HepG2 (cell line): ENCODE measurements at regions not wholly inside any gene's neighbourhood (a gene's known extent, or its start where the extent isn't known, plus 50 kb on each side); places are given as distances from the start of the nearest gene placed in this dataset.

Source experiments
- ATAC-seq: fragments of 200-7000 bp; cut with Tn5 transposase; 3 replicates; pipeline ENCODE4 v1.9.1; 2020; ENCODE audit warnings: mild to moderate bottlenecking, moderate library complexity
- BruUV-seq: library from RNA; stranded (reverse); fragments of 400-500 nt; replicated peaks from 2 replicates; lab custom pipeline; 2021; lab: Mats Ljungman, UMichigan
- CTCF ChIA-PET: fragments of 300-600 bp; formaldehyde crosslinking; extraction: SDS; loops from one replicate; lab custom pipeline; 2021; ENCODE audit warnings: low total read pairs, inconsistent platforms, low intra/inter-chr PET ratio; lab: Yijun Ruan, JAX
- POLR2A ChIA-PET: fragments of 350-600 bp; sonication (Branson Sonifier 250); formaldehyde crosslinking; loops from one replicate; lab custom pipeline; 2020; ENCODE audit warnings: antibody characterized with exemption, inconsistent platforms; lab: Yijun Ruan, JAX
- DNase-seq: peaks from one replicate; pipeline ENCODE4 v3.0.0-alpha.2; 2015; ENCODE audit warnings: low spot score
- FAIRE-seq: peaks from 3 replicates; lab custom pipeline; 2011; peaks lifted over from hg19 to GRCh38; lab: Jason Lieb, UNC
- H2AFZ ChIP-seq: one replicate; pipeline ENCODE4 v1.6.1; 2011; ENCODE audit warnings: low read length, inconsistent platforms
- H3K27ac ChIP-seq: fragments of 300-600 bp; 3 replicates; pipeline ENCODE4 v1.8.0; 2011; ENCODE audit warnings: mixed run types, mild to moderate bottlenecking, mixed read lengths, low read length, inconsistent platforms; ENCODE audit not compliant: insufficient read depth; ENCODE audit errors: extremely low read length
- H3K27me3 ChIP-seq, 2 experiments: fragments of 200-600 bp in 1 of 2; 2 replicates in 1 of 2; 3 replicates in 1 of 2; pipeline versions ENCODE4 v1.6.0 to v1.8.0; 2011; ENCODE audit warnings: low read length in 2 of 2, mild to moderate bottlenecking in 2 of 2, moderate library complexity in 2 of 2, inconsistent platforms in 1 of 2; ENCODE audit not compliant: insufficient read depth in 2 of 2, control insufficient read depth in 1 of 2
- H3K36me3 ChIP-seq, 2 experiments: fragments of 200-600 bp in 1 of 2; replicated peaks in 1 of 2; 2 replicates in 1 of 2; 3 replicates in 1 of 2; pipeline versions ENCODE4 v1.5.1 to v1.8.0; 2011; ENCODE audit warnings: low read length in 2 of 2, inconsistent platforms in 1 of 2; ENCODE audit not compliant: insufficient read depth in 2 of 2, control insufficient read depth in 1 of 2
- H3K4me1 ChIP-seq: 2 replicates; pipeline ENCODE4 v1.5.1; 2012; ENCODE audit warnings: low read length, inconsistent platforms; ENCODE audit not compliant: insufficient read depth
- H3K4me2 ChIP-seq: 2 replicates; pipeline ENCODE4 v1.6.0; 2011; ENCODE audit warnings: low read depth, low read length, inconsistent platforms
- H3K4me3 ChIP-seq, 3 experiments: fragments of 200-600 bp in 1 of 3; sonication (generic), shearing (Covaris generic) in 1 of 3; replicated peaks in 1 of 3; 2 replicates each; pipeline ENCODE4 v1.5.1; 2011 to 2016; ENCODE audit warnings: low read length in 3 of 3, inconsistent platforms in 2 of 3, low read depth in 2 of 3, mild to moderate bottlenecking in 2 of 3, control low read depth in 1 of 3, mixed read lengths in 1 of 3; ENCODE audit not compliant: insufficient read depth in 1 of 3
- H3K79me2 ChIP-seq: one replicate; pipeline ENCODE4 v1.6.1; 2011; ENCODE audit warnings: low read length, inconsistent platforms; ENCODE audit not compliant: insufficient read depth
- H3K9ac ChIP-seq: 2 replicates; pipeline ENCODE4 v1.6.0; 2011; ENCODE audit warnings: mild to moderate bottlenecking, low read depth, low read length, inconsistent platforms; ENCODE audit not compliant: insufficient read depth
- H3K9me3 ChIP-seq: 2 replicates; pipeline ENCODE4 v1.5.1; 2012; ENCODE audit warnings: mild to moderate bottlenecking, low read length
- H4K20me1 ChIP-seq: 2 replicates; pipeline ENCODE4 v1.6.0; 2011; ENCODE audit warnings: inconsistent platforms, mild to moderate bottlenecking, low read length, moderate library complexity; ENCODE audit not compliant: insufficient read depth
- CBX1 ChIP-seq: IDR thresholded peaks from one replicate; pipeline ENCODE4 v1.6.1; 2016; ENCODE audit warnings: antibody characterized with exemption, low read depth
- HINFP ChIP-seq: sonication (generic); formaldehyde crosslinking; IDR thresholded peaks from 2 replicates; pipeline ENCODE4 v1.4.0; 2020; ENCODE audit warnings: low read depth, mild to moderate bottlenecking, missing genetic modification reagents
- HOXA5 ChIP-seq: sonication (generic); formaldehyde crosslinking; IDR thresholded peaks from 2 replicates; pipeline ENCODE4 v1.4.0; 2020; ENCODE audit warnings: missing genetic modification reagents
- KLF9 ChIP-seq: IDR thresholded peaks from 2 replicates; pipeline ENCODE4 v1.6.1; 2016; ENCODE audit warnings: low read depth
- TFE3 ChIP-seq: IDR thresholded peaks from 2 replicates; pipeline ENCODE4 v1.6.1; 2016
- ZFP82 ChIP-seq: sonication (generic); formaldehyde crosslinking; IDR thresholded peaks from 2 replicates; pipeline ENCODE4 v1.5.1; 2020; ENCODE audit warnings: mild to moderate bottlenecking, missing genetic modification reagents, borderline replicate concordance
- ZNF562 ChIP-seq: sonication (generic); formaldehyde crosslinking; IDR thresholded peaks from 2 replicates; pipeline ENCODE4 v1.8.0; 2022; ENCODE audit warnings: missing genetic modification reagents, borderline replicate concordance
- WGBS: methylation state at CpG from one replicate; pipeline ENCODE4 v1.1.6; 2017; ENCODE audit warnings: low lambda C conversion rate; 5-methylcytosine and 5-hydroxymethylcytosine counted together
- in situ Hi-C: cut with HindIII; loops from 2 replicates; pipeline ENCODE4 v1.10.0; 2017; ENCODE audit warnings: low pct_unique_long_range_greater_than_20kb; ENCODE audit not compliant: extremely low pct_ligation_motif_present
- intact Hi-C: fragments of 100-400 bp; cut with micrococcal nuclease; formaldehyde crosslinking; loops from one replicate; pipeline ENCODE4 v1.10.0; 2022; ENCODE audit not compliant: unreplicated experiment

GRCh38 chr1:215474940-215475339, 92.2 kb upstream of the KCTD3 start:
- Histone ChIP-seq H3K4me2 (no peak overlapping the region), H2AFZ (no peak overlapping the region), H4K20me1 (no peaks in the 10 kb centered on the region), H3K9me3 (no peaks in the 10 kb centered on the region), H3K27ac (no peak overlapping the region), H3K79me2 (no peaks in the 10 kb centered on the region), H3K4me1 (no peaks in the 10 kb centered on the region), H3K36me3 (no peaks in the 10 kb centered on the region), H3K9ac (no peak overlapping the region), H3K4me3 (no peak overlapping the region), H3K27me3 (no peaks in the 10 kb centered on the region)
- TF ChIP-seq HINFP (CRISPR knock-in tag) (no peak), KLF9 (CRISPR knock-in tag) (no peak), ZFP82 (no peak)
- FAIRE-seq (no peak), DNase-seq (no peak), ATAC-seq (no peak)
- ChIA-PET POLR2A (no interaction called here), CTCF (no interaction called here)
- in situ Hi-C loops (no loop called here), intact Hi-C loops (no loop called here)
- 19% methylated on average over 8 of the region's 8 CpGs for WGBS
- BruUV-seq, result no TSS peak

GRCh38 chr1:215475796-215476481, 91.2 kb upstream of the KCTD3 start:
- no peak for DNase-seq
- ChIA-PET POLR2A (no interaction called here), CTCF (no interaction called here)
- H4K20me1 ChIP-seq, result no peaks in the 10 kb centered on the region
- no peaks in the 10 kb centered on the region for H3K27me3 ChIP-seq
- TF ChIP-seq HOXA5 (CRISPR knock-in tag) (no peak), ZNF562 (CRISPR knock-in tag) (no peak), CBX1 (no peak), TFE3 (CRISPR knock-in tag) (no peak)
- TF ChIP-seq, all 625 proteins: peak for 0
- Histone ChIP-seq H3K4me3 (no peak overlapping the region), H3K9ac (no peak overlapping the region), H3K27ac (no peak overlapping the region), H3K4me1 (no peaks in the 10 kb centered on the region), H3K9me3 (no peaks in the 10 kb centered on the region), H2AFZ (no peak overlapping the region), H3K4me2 (no peak overlapping the region), H3K36me3 (no peaks in the 10 kb centered on the region), H3K79me2 (no peaks in the 10 kb centered on the region)
- 0% methylated on average over 1 of the region's 1 CpG for WGBS
- BruUV-seq, result no TSS peak
- in situ Hi-C loops (no loop called here), intact Hi-C loops (no loop called here)
- ATAC-seq (no peak), FAIRE-seq (no peak)
